WERI-Rb-1 (cell line): ENCODE measurements at regions not wholly inside any gene's neighbourhood (a gene's known extent, or its start where the extent isn't known, plus 50 kb on each side); places are given as distances from the start of the nearest gene placed in this dataset.

Experiments
- DNase-seq: peaks from one replicate; pipeline ENCODE4 v3.0.0-alpha.2; 2020
- H3K27ac ChIP-seq: fragments of 250-450 bp; sonication (Bioruptor Pico); 2 replicates; pipeline ENCODE4 v1.5.1; 2020; ENCODE audit warnings: mild to moderate bottlenecking, moderate library complexity
- H3K27me3 ChIP-seq: fragments of 250-450 bp; sonication (Bioruptor Pico); 2 replicates; pipeline ENCODE4 v1.5.1; 2021; ENCODE audit warnings: mild to moderate bottlenecking, low read depth, moderate library complexity; ENCODE audit not compliant: insufficient read depth, severe bottlenecking
- H3K36me3 ChIP-seq: fragments of 250-450 bp; sonication (Bioruptor Pico); 2 replicates; pipeline ENCODE4 v1.5.1; 2020; ENCODE audit warnings: mild to moderate bottlenecking, moderate library complexity
- H3K4me3 ChIP-seq: 2 replicates; pipeline ENCODE4 v1.5.1; 2011; ENCODE audit warnings: low read depth, mild to moderate bottlenecking, control low read depth, low read length
- H3K9me3 ChIP-seq: fragments of 250-450 bp; sonication (Bioruptor Pico); 2 replicates; pipeline ENCODE4 v1.5.1; 2021; ENCODE audit warnings: mild to moderate bottlenecking, moderate library complexity; ENCODE audit not compliant: severe bottlenecking
- TF ChIP-seq, protein P1 (sequence below): IDR thresholded peaks from 2 replicates; pipeline ENCODE4 v1.5.1; 2011; ENCODE audit warnings: low read depth, mild to moderate bottlenecking, control low read depth, inconsistent platforms, low read length

- Histone ChIP-seq H3K4me3 (no peak overlapping the region), H3K9me3 (no peaks in the 10 kb centered on the region), H3K36me3 (no peaks in the 10 kb centered on the region), H3K27ac (no peak overlapping the region), H3K27me3 (no peaks in the 10 kb centered on the region)
- DNase-seq: no peak
- TF ChIP-seq, protein P1, sequence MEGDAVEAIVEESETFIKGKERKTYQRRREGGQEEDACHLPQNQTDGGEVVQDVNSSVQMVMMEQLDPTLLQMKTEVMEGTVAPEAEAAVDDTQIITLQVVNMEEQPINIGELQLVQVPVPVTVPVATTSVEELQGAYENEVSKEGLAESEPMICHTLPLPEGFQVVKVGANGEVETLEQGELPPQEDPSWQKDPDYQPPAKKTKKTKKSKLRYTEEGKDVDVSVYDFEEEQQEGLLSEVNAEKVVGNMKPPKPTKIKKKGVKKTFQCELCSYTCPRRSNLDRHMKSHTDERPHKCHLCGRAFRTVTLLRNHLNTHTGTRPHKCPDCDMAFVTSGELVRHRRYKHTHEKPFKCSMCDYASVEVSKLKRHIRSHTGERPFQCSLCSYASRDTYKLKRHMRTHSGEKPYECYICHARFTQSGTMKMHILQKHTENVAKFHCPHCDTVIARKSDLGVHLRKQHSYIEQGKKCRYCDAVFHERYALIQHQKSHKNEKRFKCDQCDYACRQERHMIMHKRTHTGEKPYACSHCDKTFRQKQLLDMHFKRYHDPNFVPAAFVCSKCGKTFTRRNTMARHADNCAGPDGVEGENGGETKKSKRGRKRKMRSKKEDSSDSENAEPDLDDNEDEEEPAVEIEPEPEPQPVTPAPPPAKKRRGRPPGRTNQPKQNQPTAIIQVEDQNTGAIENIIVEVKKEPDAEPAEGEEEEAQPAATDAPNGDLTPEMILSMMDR: peak; percentile 36
These were observed 63.9 kb downstream of the MAT2B start for GRCh38 chr5:163569284-163569683.

- H3K27ac ChIP-seq: no peak overlapping the region
- no peaks in the 10 kb centered on the region for H3K36me3 ChIP-seq
- no peaks in the 10 kb centered on the region for H3K9me3 ChIP-seq
- no peak overlapping the region for H3K4me3 ChIP-seq
- no peaks in the 10 kb centered on the region for H3K27me3 ChIP-seq
- TF ChIP-seq, protein P1: no peak
- no peak for DNase-seq
These were observed 66.3 kb downstream of the MAT2B start for GRCh38 chr5:163571744-163572143.

- no peak for DNase-seq
- no peak overlapping the region for H3K27ac ChIP-seq
These were observed 69.3 kb downstream of the MAT2B start for GRCh38 chr5:163574472-163575440.

DNA sequence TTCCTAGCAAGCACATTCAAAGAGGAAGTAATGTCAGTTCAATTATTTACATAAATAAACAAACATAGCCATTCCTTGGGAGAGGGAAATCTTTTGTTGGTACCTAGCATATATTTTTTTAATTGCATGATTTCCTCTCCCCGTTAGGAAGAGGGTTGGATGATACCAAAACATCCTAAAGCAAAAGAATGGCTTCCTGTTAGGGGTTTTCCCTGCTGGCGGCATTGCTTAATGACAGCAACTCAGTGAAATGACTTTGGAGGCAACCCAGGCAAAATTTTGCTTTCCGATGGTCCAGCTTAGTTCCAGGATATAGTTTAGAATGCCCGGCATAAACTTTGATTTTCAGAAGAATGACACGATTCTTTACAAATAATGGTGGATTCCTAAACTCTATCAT, 73.2 kb downstream of the MAT2B start:
- no peak for DNase-seq
- TF ChIP-seq, protein P1: no peak
- Histone ChIP-seq H3K27me3 (no peaks in the 10 kb centered on the region), H3K36me3 (no peaks in the 10 kb centered on the region), H3K9me3 (no peaks in the 10 kb centered on the region), H3K27ac (no peak overlapping the region), H3K4me3 (no peak overlapping the region)

More at GRCh38 chr5:163574472-163575440, 69.3 kb downstream of the MAT2B start:
- TF ChIP-seq, protein P1: no peak
- Histone ChIP-seq H3K9me3 (no peaks in the 10 kb centered on the region), H3K27me3 (no peaks in the 10 kb centered on the region), H3K4me3 (no peak overlapping the region), H3K36me3 (no peaks in the 10 kb centered on the region)

GRCh38 chr5:163579729-163580128, 74.3 kb downstream of the MAT2B start:
- DNase-seq: no peak
- TF ChIP-seq, protein P1: no peak
- H3K4me3 ChIP-seq: no peak overlapping the region
- H3K9me3 ChIP-seq: no peaks in the 10 kb centered on the region
- no peak overlapping the region for H3K27ac ChIP-seq
- H3K36me3 ChIP-seq: no peaks in the 10 kb centered on the region
- H3K27me3 ChIP-seq: no peaks in the 10 kb centered on the region
